H1 (cell line): ENCODE measurements at regions not wholly inside any gene's neighbourhood (a gene's known extent, or its start where the extent isn't known, plus 50 kb on each side); places are given as distances from the start of the nearest gene placed in this dataset.

Experiments
- CEBPB ChIP-seq: IDR thresholded peaks from 2 replicates; pipeline ENCODE4 v1.6.1; 2012; ENCODE audit warnings: low read depth, low read length
- EZH2 ChIP-seq: fragments of 200-600 bp; sonication (generic); IDR thresholded peaks from 2 replicates; pipeline ENCODE4 v1.7.1; 2012; ENCODE audit warnings: low read depth, mild to moderate bottlenecking, moderate library complexity, low read length, inconsistent platforms; ENCODE audit not compliant: severe bottlenecking
- POLR2A ChIP-seq, 2 experiments: IDR thresholded peaks; 1 replicate in 1 of 2; 2 replicates in 1 of 2; pipeline ENCODE4 v1.6.1; 2011; ENCODE audit warnings: low read depth in 2 of 2, low read length in 2 of 2, mild to moderate bottlenecking in 2 of 2; ENCODE audit errors: control extremely low read depth in 1 of 2
- POLR2AphosphoS5 ChIP-seq: IDR thresholded peaks from 2 replicates; pipeline ENCODE4 v1.6.1; 2011; ENCODE audit warnings: low read depth, low read length
- RFX5 ChIP-seq: IDR thresholded peaks from 2 replicates; pipeline ENCODE4 v1.6.1; 2011; ENCODE audit warnings: low read depth, low read length, improper control_type of control experiment, borderline replicate concordance
- TAF7 ChIP-seq: optimal IDR thresholded peaks from 2 replicates; pipeline ENCODE3; 2011; ENCODE audit warnings: low read depth, mild to moderate bottlenecking, inconsistent platforms, low read length, moderate library complexity, borderline replicate concordance
- TF ChIP-seq, protein P1 (sequence below): IDR thresholded peaks from 2 replicates; pipeline ENCODE4 v1.6.1; 2011; ENCODE audit warnings: low read length, improper control_type of control experiment
- TF ChIP-seq, protein P2 (sequence below), 3 experiments: IDR thresholded peaks; 1 replicate in 2 of 3; 2 replicates in 1 of 3; pipeline versions ENCODE4 v1.5.1 to v1.6.1; 2011; ENCODE audit warnings: low read length in 3 of 3, mild to moderate bottlenecking in 3 of 3, inconsistent platforms in 2 of 3, low read depth in 1 of 3, moderate library complexity in 1 of 3; ENCODE audit not compliant: insufficient read depth in 1 of 3; ENCODE audit errors: control extremely low read depth in 1 of 3

DNA sequence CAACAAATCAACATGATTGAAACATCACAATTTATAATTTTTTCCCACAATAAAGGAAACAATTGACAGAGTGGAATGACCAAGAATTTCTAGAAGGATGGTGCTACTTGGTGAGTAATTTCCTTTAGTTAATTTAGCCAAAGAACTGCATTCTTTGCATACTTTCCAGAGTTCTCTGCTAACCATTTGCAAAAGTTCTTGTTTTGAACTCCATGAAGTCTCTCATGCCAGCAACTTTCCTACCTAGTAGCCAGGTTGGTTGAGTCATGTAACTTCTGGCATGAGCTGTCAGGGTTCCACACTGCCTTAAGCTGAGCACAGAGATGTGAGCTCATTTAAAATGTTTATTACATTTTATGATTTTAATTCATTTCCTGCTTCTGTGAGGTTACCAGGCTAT, 539.6 kb downstream of the PID1 start:
- TF ChIP-seq, protein P1, sequence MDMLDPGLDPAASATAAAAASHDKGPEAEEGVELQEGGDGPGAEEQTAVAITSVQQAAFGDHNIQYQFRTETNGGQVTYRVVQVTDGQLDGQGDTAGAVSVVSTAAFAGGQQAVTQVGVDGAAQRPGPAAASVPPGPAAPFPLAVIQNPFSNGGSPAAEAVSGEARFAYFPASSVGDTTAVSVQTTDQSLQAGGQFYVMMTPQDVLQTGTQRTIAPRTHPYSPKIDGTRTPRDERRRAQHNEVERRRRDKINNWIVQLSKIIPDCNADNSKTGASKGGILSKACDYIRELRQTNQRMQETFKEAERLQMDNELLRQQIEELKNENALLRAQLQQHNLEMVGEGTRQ, result no peak
- TF ChIP-seq TAF7, result no peak
- no peak for TF ChIP-seq RFX5
- no peak for TF ChIP-seq EZH2
- TF ChIP-seq CEBPB, result no peak
- TF ChIP-seq POLR2AphosphoS5, result no peak
- TF ChIP-seq, protein P2, sequence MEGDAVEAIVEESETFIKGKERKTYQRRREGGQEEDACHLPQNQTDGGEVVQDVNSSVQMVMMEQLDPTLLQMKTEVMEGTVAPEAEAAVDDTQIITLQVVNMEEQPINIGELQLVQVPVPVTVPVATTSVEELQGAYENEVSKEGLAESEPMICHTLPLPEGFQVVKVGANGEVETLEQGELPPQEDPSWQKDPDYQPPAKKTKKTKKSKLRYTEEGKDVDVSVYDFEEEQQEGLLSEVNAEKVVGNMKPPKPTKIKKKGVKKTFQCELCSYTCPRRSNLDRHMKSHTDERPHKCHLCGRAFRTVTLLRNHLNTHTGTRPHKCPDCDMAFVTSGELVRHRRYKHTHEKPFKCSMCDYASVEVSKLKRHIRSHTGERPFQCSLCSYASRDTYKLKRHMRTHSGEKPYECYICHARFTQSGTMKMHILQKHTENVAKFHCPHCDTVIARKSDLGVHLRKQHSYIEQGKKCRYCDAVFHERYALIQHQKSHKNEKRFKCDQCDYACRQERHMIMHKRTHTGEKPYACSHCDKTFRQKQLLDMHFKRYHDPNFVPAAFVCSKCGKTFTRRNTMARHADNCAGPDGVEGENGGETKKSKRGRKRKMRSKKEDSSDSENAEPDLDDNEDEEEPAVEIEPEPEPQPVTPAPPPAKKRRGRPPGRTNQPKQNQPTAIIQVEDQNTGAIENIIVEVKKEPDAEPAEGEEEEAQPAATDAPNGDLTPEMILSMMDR (IDR thresholded peaks at IDR 0.05; ENCODE audit: control extremely low read depth in 1 of 3, insufficient read depth in 1 of 3, low read depth in 1 of 3, low read length in 3 of 3), result no peak
- TF ChIP-seq POLR2A (IDR thresholded peaks at IDR 0.05; ENCODE audit: control extremely low read depth in 1 of 2, low read depth in 2 of 2, low read length in 2 of 2), result no peak
